ENCODE measurements at regions not wholly inside any gene's neighbourhood (a gene's known extent, or its start where the extent isn't known, plus 50 kb on each side); places are given as distances from the start of the nearest gene placed in this dataset.

DNA sequence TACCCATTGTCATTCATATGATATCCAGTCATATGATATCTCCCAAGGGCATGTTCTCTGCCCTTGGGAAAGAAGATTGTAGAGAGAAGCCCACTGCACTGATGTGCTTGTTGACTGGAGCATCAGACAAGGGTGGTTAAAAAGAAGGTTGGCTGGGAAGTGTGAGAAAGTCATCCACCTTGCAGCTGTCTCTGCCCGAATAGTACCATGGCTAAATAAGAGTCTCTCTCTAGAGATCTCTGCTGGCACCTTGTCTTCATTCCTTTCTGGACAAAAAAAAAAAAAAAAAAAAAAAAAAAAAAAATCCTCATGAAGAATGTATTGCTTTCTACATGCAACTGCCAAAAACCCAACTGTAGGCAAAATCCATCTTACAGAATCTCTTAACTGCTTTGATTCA, 349.7 kb upstream of the ESRRG start:
- no peak for FAIRE-seq
- no peak for TF ChIP-seq POU2F2 (IDR thresholded peaks at IDR 0.05; ENCODE audit: low read depth, low read length)
- no peak for TF ChIP-seq POLR2A (IDR thresholded peaks at IDR 0.05; ENCODE audit: low read depth, low read length)
- no peak for TF ChIP-seq PAX5 (IDR thresholded peaks at IDR 0.05; ENCODE audit: insufficient read depth, low read length, severe bottlenecking)
- TF ChIP-seq SPI1 (IDR thresholded peaks at IDR 0.05; ENCODE audit: low read depth, low read length) = no peak
- no peak for TF ChIP-seq TAF1 (IDR thresholded peaks at IDR 0.05; ENCODE audit: low read depth, low read length)
- no peak for TF ChIP-seq POLR2AphosphoS5 (IDR thresholded peaks at IDR 0.05; ENCODE audit: low read depth, low read length)
- DNase-seq (ENCODE audit: insufficient read length, low spot score) = no peak

- DNase-seq (ENCODE audit: insufficient read length, low spot score) (no peak), FAIRE-seq (no peak)
- TF ChIP-seq POLR2A (IDR thresholded peaks at IDR 0.05; ENCODE audit: low read depth, low read length) (no peak), SPI1 (IDR thresholded peaks at IDR 0.05; ENCODE audit: low read depth, low read length) (no peak), POU2F2 (IDR thresholded peaks at IDR 0.05; ENCODE audit: low read depth, low read length) (no peak), POLR2AphosphoS5 (IDR thresholded peaks at IDR 0.05; ENCODE audit: low read depth, low read length) (no peak), PAX5 (IDR thresholded peaks at IDR 0.05; ENCODE audit: insufficient read depth, low read length, severe bottlenecking) (no peak), TAF1 (IDR thresholded peaks at IDR 0.05; ENCODE audit: low read depth, low read length) (no peak)
These were observed 344.4 kb upstream of the ESRRG start for GRCh38 chr1:217067642-217068041.

- DNase-seq (ENCODE audit: insufficient read length, low spot score) (no peak), FAIRE-seq (no peak)
- no peak for TF ChIP-seq SPI1 (IDR thresholded peaks at IDR 0.05; ENCODE audit: low read depth, low read length)
- no peak for TF ChIP-seq POLR2A (IDR thresholded peaks at IDR 0.05; ENCODE audit: low read depth, low read length)
- no peak for TF ChIP-seq PAX5 (IDR thresholded peaks at IDR 0.05; ENCODE audit: insufficient read depth, low read length, severe bottlenecking)
- TF ChIP-seq POU2F2 (IDR thresholded peaks at IDR 0.05; ENCODE audit: low read depth, low read length) = no peak
- TF ChIP-seq POLR2AphosphoS5 (IDR thresholded peaks at IDR 0.05; ENCODE audit: low read depth, low read length) = no peak
- TF ChIP-seq TAF1 (IDR thresholded peaks at IDR 0.05; ENCODE audit: low read depth, low read length) = no peak
These were observed 343.6 kb upstream of the ESRRG start for GRCh38 chr1:217066794-217067193.

- DNase-seq (ENCODE audit: insufficient read length, low spot score) (no peak), FAIRE-seq (no peak)
- TF ChIP-seq TAF1 (IDR thresholded peaks at IDR 0.05; ENCODE audit: low read depth, low read length) (no peak), POLR2A (IDR thresholded peaks at IDR 0.05; ENCODE audit: low read depth, low read length) (no peak), POLR2AphosphoS5 (IDR thresholded peaks at IDR 0.05; ENCODE audit: low read depth, low read length) (no peak), POU2F2 (IDR thresholded peaks at IDR 0.05; ENCODE audit: low read depth, low read length) (no peak), SPI1 (IDR thresholded peaks at IDR 0.05; ENCODE audit: low read depth, low read length) (no peak), PAX5 (IDR thresholded peaks at IDR 0.05; ENCODE audit: insufficient read depth, low read length, severe bottlenecking) (no peak)
These were observed 340.1 kb upstream of the ESRRG start for GRCh38 chr1:217063172-217063908.

DNA sequence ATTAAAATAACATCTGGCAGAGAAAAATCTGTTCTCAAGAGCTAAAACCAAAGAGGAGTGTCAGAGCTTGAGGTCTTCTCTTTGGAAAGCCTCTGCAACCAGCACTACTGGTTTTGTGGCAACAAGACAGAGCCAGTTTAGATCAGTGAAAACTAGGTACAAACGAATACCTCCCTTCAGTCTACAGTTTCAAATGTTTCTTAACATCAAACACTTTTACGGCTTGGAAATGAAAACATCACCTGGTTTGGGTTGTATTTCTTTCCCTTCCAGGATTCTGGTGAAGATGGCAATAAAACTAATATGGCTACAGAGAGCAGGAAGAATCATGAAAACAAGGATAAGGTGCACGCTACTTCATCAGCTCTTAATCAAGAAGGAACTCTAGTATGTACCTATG, 339.4 kb upstream of the ESRRG start:
- DNase-seq (ENCODE audit: insufficient read length, low spot score) = no peak
- TF ChIP-seq SPI1 (IDR thresholded peaks at IDR 0.05; ENCODE audit: low read depth, low read length) (no peak), TAF1 (IDR thresholded peaks at IDR 0.05; ENCODE audit: low read depth, low read length) (no peak), POLR2AphosphoS5 (IDR thresholded peaks at IDR 0.05; ENCODE audit: low read depth, low read length) (no peak), POLR2A (IDR thresholded peaks at IDR 0.05; ENCODE audit: low read depth, low read length) (no peak), PAX5 (IDR thresholded peaks at IDR 0.05; ENCODE audit: insufficient read depth, low read length, severe bottlenecking) (no peak)
- FAIRE-seq = no peak

DNA sequence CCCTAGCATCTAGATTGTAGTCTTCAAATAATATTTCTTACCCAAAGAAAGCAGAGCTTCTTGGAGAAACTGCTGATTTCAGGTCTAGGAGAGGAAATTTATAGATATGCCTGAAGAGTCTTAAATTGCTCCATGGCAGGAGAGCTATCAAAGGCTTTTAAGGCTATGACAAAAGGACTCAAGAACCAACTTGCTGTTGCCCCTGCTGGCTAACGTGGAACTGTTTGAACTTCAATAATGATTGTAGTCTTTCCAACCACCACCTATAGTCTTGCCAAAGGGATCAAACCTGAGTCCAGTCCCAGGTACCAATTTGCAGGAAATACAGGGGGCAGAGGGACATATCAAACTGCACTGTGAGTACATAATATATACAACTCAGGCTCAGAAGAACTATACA, 336.2 kb upstream of the ESRRG start:
- FAIRE-seq (no peak), DNase-seq (ENCODE audit: insufficient read length, low spot score) (no peak)
- no peak for TF ChIP-seq SPI1 (IDR thresholded peaks at IDR 0.05; ENCODE audit: low read depth, low read length)
- no peak for TF ChIP-seq POU2F2 (IDR thresholded peaks at IDR 0.05; ENCODE audit: low read depth, low read length)
- TF ChIP-seq PAX5 (IDR thresholded peaks at IDR 0.05; ENCODE audit: insufficient read depth, low read length, severe bottlenecking) = no peak
- TF ChIP-seq POLR2AphosphoS5 (IDR thresholded peaks at IDR 0.05; ENCODE audit: low read depth, low read length) = no peak
- TF ChIP-seq TAF1 (IDR thresholded peaks at IDR 0.05; ENCODE audit: low read depth, low read length) = no peak
- no peak for TF ChIP-seq POLR2A (IDR thresholded peaks at IDR 0.05; ENCODE audit: low read depth, low read length)

- DNase-seq (ENCODE audit: insufficient read length, low spot score) (no peak), FAIRE-seq (no peak)
- TF ChIP-seq POU2F2 (IDR thresholded peaks at IDR 0.05; ENCODE audit: low read depth, low read length) (no peak), SPI1 (IDR thresholded peaks at IDR 0.05; ENCODE audit: low read depth, low read length) (no peak), POLR2A (IDR thresholded peaks at IDR 0.05; ENCODE audit: low read depth, low read length) (no peak), PAX5 (IDR thresholded peaks at IDR 0.05; ENCODE audit: insufficient read depth, low read length, severe bottlenecking) (no peak), POLR2AphosphoS5 (IDR thresholded peaks at IDR 0.05; ENCODE audit: low read depth, low read length) (no peak), TAF1 (IDR thresholded peaks at IDR 0.05; ENCODE audit: low read depth, low read length) (no peak)
These were observed 330.4 kb upstream of the ESRRG start for GRCh38 chr1:217053676-217054075.

DNA sequence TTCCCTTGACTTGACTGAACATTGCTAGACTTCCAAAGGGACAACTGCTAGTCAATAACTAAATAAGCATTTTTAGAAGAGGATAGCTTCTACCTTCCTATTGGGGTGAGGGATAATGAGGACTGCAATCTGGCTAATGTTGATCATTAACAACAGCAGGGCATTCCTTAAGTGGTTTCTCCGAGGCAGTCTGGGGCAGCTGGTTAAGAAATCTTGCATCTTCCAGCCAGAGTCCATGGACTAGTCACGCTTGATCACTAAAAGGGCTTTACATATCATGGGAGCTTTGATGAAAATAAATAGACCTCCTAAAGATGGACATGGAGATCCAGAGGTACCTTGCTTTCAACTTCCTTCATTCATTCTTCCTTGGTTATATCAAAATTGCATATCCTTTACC, 329.4 kb upstream of the ESRRG start:
- no peak for TF ChIP-seq POU2F2 (IDR thresholded peaks at IDR 0.05; ENCODE audit: low read depth, low read length)
- no peak for TF ChIP-seq SPI1 (IDR thresholded peaks at IDR 0.05; ENCODE audit: low read depth, low read length)
- no peak for TF ChIP-seq TAF1 (IDR thresholded peaks at IDR 0.05; ENCODE audit: low read depth, low read length)
- no peak for TF ChIP-seq POLR2A (IDR thresholded peaks at IDR 0.05; ENCODE audit: low read depth, low read length)
- TF ChIP-seq PAX5 (IDR thresholded peaks at IDR 0.05; ENCODE audit: insufficient read depth, low read length, severe bottlenecking) = no peak
- TF ChIP-seq POLR2AphosphoS5 (IDR thresholded peaks at IDR 0.05; ENCODE audit: low read depth, low read length) = no peak
- FAIRE-seq (no peak), DNase-seq (ENCODE audit: insufficient read length, low spot score) (no peak)

- TF ChIP-seq TAF1 (IDR thresholded peaks at IDR 0.05; ENCODE audit: low read depth, low read length) (no peak), POU2F2 (IDR thresholded peaks at IDR 0.05; ENCODE audit: low read depth, low read length) (no peak), POLR2A (IDR thresholded peaks at IDR 0.05; ENCODE audit: low read depth, low read length) (no peak), PAX5 (IDR thresholded peaks at IDR 0.05; ENCODE audit: insufficient read depth, low read length, severe bottlenecking) (no peak), POLR2AphosphoS5 (IDR thresholded peaks at IDR 0.05; ENCODE audit: low read depth, low read length) (no peak), SPI1 (IDR thresholded peaks at IDR 0.05; ENCODE audit: low read depth, low read length) (no peak)
- no peak for FAIRE-seq
These were observed 329.0 kb upstream of the ESRRG start for GRCh38 chr1:217052196-217052595.

More at GRCh38 chr1:217052196-217052595, 329.0 kb upstream of the ESRRG start:
- DNase-seq (ENCODE audit: insufficient read length, low spot score) = no peak

Measured in GM12891 (cell line).